ENCODE measurements at regions not wholly inside any gene's neighbourhood (a gene's known extent, or its start where the extent isn't known, plus 50 kb on each side); places are given as distances from the start of the nearest gene placed in this dataset.

GRCh38 chrX:147626605-147627004, 285.1 kb upstream of the FMR1 start:
- H3K27me3 ChIP-seq (ENCODE audit: control insufficient read depth in 2 of 2, insufficient read depth in 2 of 2, low read length in 2 of 2): no peaks in the 10 kb centered on the region
- Mint-ChIP-seq H3K9me3 (no peaks in the 10 kb centered on the region), H3K4me3 (no peak overlapping the region), H3K4me1 (no peaks in the 10 kb centered on the region), H3K36me3 (no peaks in the 10 kb centered on the region), H3K27me3 (ENCODE audit: low read depth in 3 of 3) (peaks cover 0 to 4% (median 0%) of the 10 kb centered on the region in 3 donors), H3K27ac (no peak overlapping the region)
- H3K4me1 ChIP-seq (ENCODE audit: control insufficient read depth in 1 of 2, insufficient read depth in 2 of 2, low read length in 2 of 2): no peaks in the 10 kb centered on the region
- no peaks in the 10 kb centered on the region for H3K36me3 ChIP-seq (replicated peaks in 1 of 2; ENCODE audit: control insufficient read depth in 1 of 2, insufficient read depth in 2 of 2, low read length in 2 of 2)
- no peak overlapping the region for H3K4me3 ChIP-seq (replicated peaks in 1 of 3; ENCODE audit: low read depth in 2 of 3, low read length in 3 of 3)
- DNase-seq: no peak
- H3K9ac ChIP-seq (ENCODE audit: insufficient read depth, low read length, poor library complexity, severe bottlenecking): no peak overlapping the region
- H2AFZ ChIP-seq (ENCODE audit: insufficient read depth, low read depth, low read length, poor library complexity, severe bottlenecking): no peak overlapping the region
- no peaks in the 10 kb centered on the region for H4K20me1 ChIP-seq (ENCODE audit: insufficient read depth, low read length)
- intact Hi-C loops (cut with micrococcal nuclease): no loop called here
- no peak overlapping the region for H3K4me2 ChIP-seq (replicated peaks; ENCODE audit: extremely low read depth, low read length, poor library complexity, severe bottlenecking)
- no peaks in the 10 kb centered on the region for H3K9me3 ChIP-seq (replicated peaks in 1 of 2; ENCODE audit: control insufficient read depth in 1 of 2, insufficient read depth in 1 of 2, low read length in 2 of 2)
- no peak for TF ChIP-seq CTCF (IDR thresholded peaks at IDR 0.05)
- WGBS (ENCODE audit: insufficient coverage): no CpG with 5 or more reads among the region's 5 CpGs
- no peaks in the 10 kb centered on the region for H3K79me2 ChIP-seq (ENCODE audit: insufficient read depth, low read length)
- H3K27ac ChIP-seq (ENCODE audit: low read depth in 1 of 2, low read length in 2 of 2): no peak overlapping the region

GRCh38 chrX:147635186-147635585, 276.5 kb upstream of the FMR1 start:
- WGBS (ENCODE audit: insufficient coverage): 100% methylated on average over 1 of the region's 1 CpG
- H3K27ac Mint-ChIP-seq: no peak overlapping the region

More at GRCh38 chrX:147635186-147635585, 276.5 kb upstream of the FMR1 start:
- no peaks in the 10 kb centered on the region for H3K27me3 ChIP-seq (ENCODE audit: control insufficient read depth in 2 of 2, insufficient read depth in 2 of 2, low read length in 2 of 2)
- no peak for DNase-seq
- no peak overlapping the region for H3K4me3 ChIP-seq (replicated peaks in 1 of 3; ENCODE audit: low read depth in 2 of 3, low read length in 3 of 3)
- peaks cover 0 to 6% of the 10 kb centered on the region in 2 donors for H3K9me3 ChIP-seq (replicated peaks in 1 of 2; ENCODE audit: control insufficient read depth in 1 of 2, insufficient read depth in 1 of 2, low read length in 2 of 2)
- no peaks in the 10 kb centered on the region for H4K20me1 ChIP-seq (ENCODE audit: insufficient read depth, low read length)
- Mint-ChIP-seq H3K27me3 (ENCODE audit: low read depth in 3 of 3) (peaks cover 0 to 1% (median 0%) of the 10 kb centered on the region in 3 donors), H3K9me3 (peaks cover 0 to 9% (median 7%) of the 10 kb centered on the region in 7 donors), H3K4me3 (no peak overlapping the region), H3K36me3 (no peaks in the 10 kb centered on the region), H3K4me1 (no peaks in the 10 kb centered on the region)
- no peak overlapping the region for H2AFZ ChIP-seq (ENCODE audit: insufficient read depth, low read depth, low read length, poor library complexity, severe bottlenecking)
- no peak overlapping the region for H3K4me2 ChIP-seq (replicated peaks; ENCODE audit: extremely low read depth, low read length, poor library complexity, severe bottlenecking)
- H3K79me2 ChIP-seq (ENCODE audit: insufficient read depth, low read length): no peaks in the 10 kb centered on the region
- intact Hi-C loops (cut with micrococcal nuclease): no loop called here
- no peak overlapping the region for H3K9ac ChIP-seq (ENCODE audit: insufficient read depth, low read length, poor library complexity, severe bottlenecking)
- TF ChIP-seq CTCF (IDR thresholded peaks at IDR 0.05): no peak
- no peaks in the 10 kb centered on the region for H3K36me3 ChIP-seq (replicated peaks in 1 of 2; ENCODE audit: control insufficient read depth in 1 of 2, insufficient read depth in 2 of 2, low read length in 2 of 2)
- H3K4me1 ChIP-seq (ENCODE audit: control insufficient read depth in 1 of 2, insufficient read depth in 2 of 2, low read length in 2 of 2): no peaks in the 10 kb centered on the region
- no peak overlapping the region for H3K27ac ChIP-seq (ENCODE audit: low read depth in 1 of 2, low read length in 2 of 2)

Data from CD14-positive monocyte (primary cell).